HepG2 (cell line): ENCODE measurements at regions not wholly inside any gene's neighbourhood (a gene's known extent, or its start where the extent isn't known, plus 50 kb on each side); places are given as distances from the start of the nearest gene placed in this dataset.
"Not testable (repeated sequence)": the region's sequence is repeated elsewhere in the genome, so short reads cannot be mapped to it uniquely, and the experiment has no call there.

ENCODE experiments used
- ATAC-seq: fragments of 200-7000 bp; cut with Tn5 transposase; 3 replicates; pipeline ENCODE4 v1.9.1; 2020; ENCODE audit warnings: mild to moderate bottlenecking, moderate library complexity
- BruUV-seq: library from RNA; stranded (reverse); fragments of 400-500 nt; replicated peaks from 2 replicates; lab custom pipeline; 2021; lab: Mats Ljungman, UMichigan
- CTCF ChIA-PET: fragments of 300-600 bp; formaldehyde crosslinking; extraction: SDS; loops from one replicate; lab custom pipeline; 2021; ENCODE audit warnings: low total read pairs, inconsistent platforms, low intra/inter-chr PET ratio; lab: Yijun Ruan, JAX
- POLR2A ChIA-PET: fragments of 350-600 bp; sonication (Branson Sonifier 250); formaldehyde crosslinking; loops from one replicate; lab custom pipeline; 2020; ENCODE audit warnings: antibody characterized with exemption, inconsistent platforms; lab: Yijun Ruan, JAX
- DNase-seq: peaks from one replicate; pipeline ENCODE4 v3.0.0-alpha.2; 2015; ENCODE audit warnings: low spot score
- FAIRE-seq: peaks from 3 replicates; lab custom pipeline; 2011; peaks lifted over from hg19 to GRCh38; lab: Jason Lieb, UNC
- H2AFZ ChIP-seq: one replicate; pipeline ENCODE4 v1.6.1; 2011; ENCODE audit warnings: low read length, inconsistent platforms
- H3K27ac ChIP-seq: fragments of 300-600 bp; 3 replicates; pipeline ENCODE4 v1.8.0; 2011; ENCODE audit warnings: mixed run types, mild to moderate bottlenecking, mixed read lengths, low read length, inconsistent platforms; ENCODE audit not compliant: insufficient read depth; ENCODE audit errors: extremely low read length
- H3K27me3 ChIP-seq, 2 experiments: fragments of 200-600 bp in 1 of 2; 2 replicates in 1 of 2; 3 replicates in 1 of 2; pipeline versions ENCODE4 v1.6.0 to v1.8.0; 2011; ENCODE audit warnings: low read length in 2 of 2, mild to moderate bottlenecking in 2 of 2, moderate library complexity in 2 of 2, inconsistent platforms in 1 of 2; ENCODE audit not compliant: insufficient read depth in 2 of 2, control insufficient read depth in 1 of 2
- H3K36me3 ChIP-seq, 2 experiments: fragments of 200-600 bp in 1 of 2; replicated peaks in 1 of 2; 2 replicates in 1 of 2; 3 replicates in 1 of 2; pipeline versions ENCODE4 v1.5.1 to v1.8.0; 2011; ENCODE audit warnings: low read length in 2 of 2, inconsistent platforms in 1 of 2; ENCODE audit not compliant: insufficient read depth in 2 of 2, control insufficient read depth in 1 of 2
- H3K4me1 ChIP-seq: 2 replicates; pipeline ENCODE4 v1.5.1; 2012; ENCODE audit warnings: low read length, inconsistent platforms; ENCODE audit not compliant: insufficient read depth
- H3K4me2 ChIP-seq: 2 replicates; pipeline ENCODE4 v1.6.0; 2011; ENCODE audit warnings: low read depth, low read length, inconsistent platforms
- H3K4me3 ChIP-seq, 3 experiments: fragments of 200-600 bp in 1 of 3; sonication (generic), shearing (Covaris generic) in 1 of 3; replicated peaks in 1 of 3; 2 replicates each; pipeline ENCODE4 v1.5.1; 2011 to 2016; ENCODE audit warnings: low read length in 3 of 3, inconsistent platforms in 2 of 3, low read depth in 2 of 3, mild to moderate bottlenecking in 2 of 3, control low read depth in 1 of 3, mixed read lengths in 1 of 3; ENCODE audit not compliant: insufficient read depth in 1 of 3
- H3K79me2 ChIP-seq: one replicate; pipeline ENCODE4 v1.6.1; 2011; ENCODE audit warnings: low read length, inconsistent platforms; ENCODE audit not compliant: insufficient read depth
- H3K9ac ChIP-seq: 2 replicates; pipeline ENCODE4 v1.6.0; 2011; ENCODE audit warnings: mild to moderate bottlenecking, low read depth, low read length, inconsistent platforms; ENCODE audit not compliant: insufficient read depth
- H3K9me3 ChIP-seq: 2 replicates; pipeline ENCODE4 v1.5.1; 2012; ENCODE audit warnings: mild to moderate bottlenecking, low read length
- H4K20me1 ChIP-seq: 2 replicates; pipeline ENCODE4 v1.6.0; 2011; ENCODE audit warnings: inconsistent platforms, mild to moderate bottlenecking, low read length, moderate library complexity; ENCODE audit not compliant: insufficient read depth
- WGBS: methylation state at CpG from one replicate; pipeline ENCODE4 v1.1.6; 2017; ENCODE audit warnings: low lambda C conversion rate; 5-methylcytosine and 5-hydroxymethylcytosine counted together
- in situ Hi-C: cut with HindIII; loops from 2 replicates; pipeline ENCODE4 v1.10.0; 2017; ENCODE audit warnings: low pct_unique_long_range_greater_than_20kb; ENCODE audit not compliant: extremely low pct_ligation_motif_present
- intact Hi-C: fragments of 100-400 bp; cut with micrococcal nuclease; formaldehyde crosslinking; loops from one replicate; pipeline ENCODE4 v1.10.0; 2022; ENCODE audit not compliant: unreplicated experiment

DNA sequence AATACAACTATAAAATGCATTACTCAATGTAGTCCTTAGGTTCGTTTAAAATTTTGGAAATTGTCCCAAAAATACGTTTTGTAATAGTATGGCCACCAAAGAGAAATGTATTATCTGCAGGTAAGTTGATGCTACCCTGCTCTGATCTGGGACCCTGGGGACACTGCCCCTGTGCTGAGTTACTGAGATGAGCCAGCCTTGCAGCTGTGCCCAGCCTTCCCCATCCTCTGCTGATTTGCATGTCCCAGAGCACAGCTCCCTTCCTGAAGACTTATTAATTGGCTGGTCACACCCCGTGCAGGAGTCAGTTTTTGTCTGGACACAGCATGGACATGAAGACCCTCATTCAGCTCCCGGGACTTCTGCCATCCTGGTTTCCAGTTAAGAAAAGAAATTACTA lies 1203.5 kb downstream of the RPIA start:
- intact Hi-C loops, H3K36me3 ChIP-seq, ATAC-seq, DNase-seq, CTCF ChIA-PET, H3K9me3 ChIP-seq, H3K4me2 ChIP-seq, H3K4me1 ChIP-seq, H3K4me3 ChIP-seq, POLR2A ChIA-PET, H3K79me2 ChIP-seq, BruUV-seq, FAIRE-seq, H2AFZ ChIP-seq, H3K27me3 ChIP-seq, H4K20me1 ChIP-seq, H3K27ac ChIP-seq, H3K9ac ChIP-seq, in situ Hi-C loops: not testable (repeated sequence)
- WGBS = no CpG with 5 or more reads among the region's 4 CpGs

DNA sequence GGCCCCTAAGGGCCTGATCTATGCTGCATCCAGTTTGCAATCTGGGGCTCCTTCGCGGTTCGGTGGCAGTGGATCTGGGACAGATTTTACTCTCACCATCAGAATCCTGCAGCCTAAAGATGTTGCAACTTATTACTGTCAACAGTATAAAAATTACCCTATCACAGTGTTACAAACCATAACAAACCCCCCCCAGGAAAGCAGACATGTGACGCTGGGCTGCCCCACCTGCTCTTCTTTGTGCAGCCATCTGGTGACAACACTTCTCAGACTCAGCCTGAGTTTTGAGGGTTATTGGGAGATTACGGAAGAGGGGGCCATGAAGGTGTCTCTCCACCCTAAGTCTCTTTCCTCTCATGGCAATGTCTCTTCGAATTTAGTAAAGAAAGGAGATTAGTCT lies 1204.2 kb downstream of the RPIA start:
- H3K27me3 ChIP-seq, BruUV-seq, DNase-seq, H3K4me3 ChIP-seq, FAIRE-seq, H3K9ac ChIP-seq, H3K4me2 ChIP-seq, POLR2A ChIA-PET, H3K27ac ChIP-seq, H3K9me3 ChIP-seq, H3K79me2 ChIP-seq, H3K36me3 ChIP-seq, H3K4me1 ChIP-seq, H4K20me1 ChIP-seq, CTCF ChIA-PET, in situ Hi-C loops, H2AFZ ChIP-seq, ATAC-seq, intact Hi-C loops: not testable (repeated sequence)
- no CpG with 5 or more reads among the region's 6 CpGs for WGBS

DNA sequence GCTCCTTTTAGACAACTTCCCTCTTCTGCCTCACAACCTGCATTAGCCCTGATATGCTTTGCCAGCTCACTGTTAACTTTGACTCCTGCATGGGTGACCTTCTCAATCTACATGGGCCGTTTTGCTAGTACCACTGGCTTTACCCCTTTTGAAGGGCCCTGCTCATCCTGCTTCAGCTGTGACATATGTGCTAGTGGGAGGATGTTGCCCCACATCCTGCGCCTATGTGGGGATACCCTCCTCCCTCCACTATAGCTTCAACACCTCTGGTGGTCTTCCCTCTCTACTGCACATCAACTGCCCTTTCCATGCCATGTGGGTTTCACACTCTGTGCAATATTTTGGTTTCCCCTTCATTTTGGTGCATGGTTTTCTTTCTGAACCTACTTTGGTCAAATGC lies 1235.5 kb downstream of the RPIA start:
- H4K20me1 ChIP-seq, H3K9me3 ChIP-seq, FAIRE-seq, H3K4me2 ChIP-seq, POLR2A ChIA-PET, H3K9ac ChIP-seq, ATAC-seq, H3K79me2 ChIP-seq, CTCF ChIA-PET, H3K4me3 ChIP-seq, intact Hi-C loops, DNase-seq, H3K36me3 ChIP-seq, H3K27me3 ChIP-seq, H3K4me1 ChIP-seq, H2AFZ ChIP-seq, in situ Hi-C loops, H3K27ac ChIP-seq, BruUV-seq: not testable (repeated sequence)
- 0% methylated on average over 2 of the region's 2 CpGs for WGBS

DNA sequence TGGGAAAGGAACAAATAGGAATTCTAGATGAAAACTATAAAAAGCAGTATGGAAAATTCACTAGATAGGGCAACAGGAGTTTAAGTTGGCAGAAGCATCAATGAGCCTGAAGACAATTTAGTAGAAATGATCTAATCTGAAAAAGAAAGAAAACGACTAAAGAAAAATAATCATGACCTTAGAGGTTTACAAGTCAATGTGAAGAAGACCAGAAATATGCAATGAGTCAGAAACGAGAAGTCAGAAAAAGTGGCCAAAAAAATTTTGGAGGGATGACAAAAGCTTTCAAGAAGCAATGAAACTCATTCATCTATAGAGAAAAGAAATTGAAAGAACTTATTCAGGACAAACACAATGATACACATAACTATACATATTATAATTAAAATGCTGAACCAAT lies 1244.0 kb downstream of the RPIA start:
- POLR2A ChIA-PET, BruUV-seq, DNase-seq, H3K9me3 ChIP-seq, H4K20me1 ChIP-seq, H3K4me1 ChIP-seq, in situ Hi-C loops, H3K4me3 ChIP-seq, CTCF ChIA-PET, intact Hi-C loops, H3K9ac ChIP-seq, FAIRE-seq, H3K36me3 ChIP-seq, H3K27me3 ChIP-seq, ATAC-seq, H3K27ac ChIP-seq, H2AFZ ChIP-seq, H3K4me2 ChIP-seq, H3K79me2 ChIP-seq: not testable (repeated sequence)
- 1% methylated on average over 2 of the region's 2 CpGs for WGBS
